GM23248 (cell line): ENCODE measurements at regions not wholly inside any gene's neighbourhood (a gene's known extent, or its start where the extent isn't known, plus 50 kb on each side); places are given as distances from the start of the nearest gene placed in this dataset.

Experiments
- DNase-seq: peaks from one replicate; pipeline ENCODE4 v3.0.0-alpha.2; 2015
- H2AFZ ChIP-seq: fragments of 200-600 bp; sonication (generic); 2 replicates; pipeline ENCODE4 v1.6.1; 2016; ENCODE audit warnings: antibody characterized with exemption
- H3F3A ChIP-seq: fragments of 200-600 bp; sonication (generic); 2 replicates; pipeline ENCODE4 v1.6.1; 2016; ENCODE audit warnings: mild to moderate bottlenecking, antibody characterized with exemption, mixed run types; ENCODE audit not compliant: insufficient read depth
- H3K27ac ChIP-seq: fragments of 200-600 bp; sonication (generic); 2 replicates; pipeline ENCODE4 v1.5.1; 2016; ENCODE audit warnings: mild to moderate bottlenecking
- H3K27me3 ChIP-seq: fragments of 200-600 bp; sonication (generic); replicated peaks from 2 replicates; pipeline ENCODE4 v1.6.1; 2016; ENCODE audit warnings: mild to moderate bottlenecking; ENCODE audit not compliant: insufficient read depth
- H3K36me3 ChIP-seq: fragments of 200-600 bp; sonication (generic); 2 replicates; pipeline ENCODE4 v1.6.1; 2016; ENCODE audit warnings: low read depth, mild to moderate bottlenecking
- H3K4me1 ChIP-seq: fragments of 200-600 bp; sonication (generic); 2 replicates; pipeline ENCODE4 v1.6.1; 2016; ENCODE audit warnings: mild to moderate bottlenecking; ENCODE audit not compliant: insufficient read depth
- H3K4me2 ChIP-seq: fragments of 200-600 bp; sonication (generic); one replicate; pipeline ENCODE4 v1.6.1; 2016; ENCODE audit warnings: mild to moderate bottlenecking; ENCODE audit not compliant: unreplicated experiment
- H3K4me3 ChIP-seq: fragments of 200-600 bp; sonication (generic); 2 replicates; pipeline ENCODE4 v1.5.1; 2016; ENCODE audit warnings: mild to moderate bottlenecking
- H3K79me2 ChIP-seq: fragments of 200-600 bp; sonication (generic); 2 replicates; pipeline ENCODE4 v1.6.1; 2016; ENCODE audit warnings: mild to moderate bottlenecking; ENCODE audit not compliant: insufficient read depth
- H3K9ac ChIP-seq: fragments of 200-600 bp; sonication (generic); 2 replicates; pipeline ENCODE4 v1.6.1; 2016; ENCODE audit warnings: mild to moderate bottlenecking
- H3K9me2 ChIP-seq: fragments of 200-600 bp; sonication (generic); 2 replicates; pipeline ENCODE4 v1.6.1; 2016; ENCODE audit warnings: mixed run types, mild to moderate bottlenecking, moderate library complexity; ENCODE audit not compliant: insufficient read depth
- H3K9me3 ChIP-seq: fragments of 200-600 bp; sonication (generic); one replicate; pipeline ENCODE4 v1.6.1; 2017; ENCODE audit warnings: low read depth
- H4K20me1 ChIP-seq: fragments of 200-600 bp; sonication (generic); 2 replicates; pipeline ENCODE4 v1.6.0; 2016; ENCODE audit not compliant: insufficient read depth
- EZH2 ChIP-seq: fragments of 200-600 bp; sonication (generic); IDR thresholded peaks from 2 replicates; pipeline ENCODE4 v1.6.1; 2018; ENCODE audit warnings: antibody characterized with exemption, mild to moderate bottlenecking; ENCODE audit not compliant: insufficient read depth, poor library complexity, severe bottlenecking
- EZH2phosphoT487 ChIP-seq: fragments of 200-600 bp; sonication (generic); IDR thresholded peaks from 2 replicates; pipeline ENCODE4 v1.6.1; 2018; ENCODE audit warnings: antibody characterized with exemption, moderate library complexity, mild to moderate bottlenecking, low read depth; ENCODE audit not compliant: insufficient read depth
- WGBS, 2 experiments: methylation state at CpG; one replicate each; pipeline ENCODE4 v1.1.6; 2015 to 2017; ENCODE audit warnings: low lambda C conversion rate in 2 of 2, low coverage in 1 of 2; ENCODE audit errors: missing lambda C conversion rate in 2 of 2; 5-methylcytosine and 5-hydroxymethylcytosine counted together
- in situ Hi-C: fragments of 300-500 bp; cut with MboI; formaldehyde crosslinking; loops from 2 replicates; pipeline ENCODE4 v1.15.0; 2020

DNA sequence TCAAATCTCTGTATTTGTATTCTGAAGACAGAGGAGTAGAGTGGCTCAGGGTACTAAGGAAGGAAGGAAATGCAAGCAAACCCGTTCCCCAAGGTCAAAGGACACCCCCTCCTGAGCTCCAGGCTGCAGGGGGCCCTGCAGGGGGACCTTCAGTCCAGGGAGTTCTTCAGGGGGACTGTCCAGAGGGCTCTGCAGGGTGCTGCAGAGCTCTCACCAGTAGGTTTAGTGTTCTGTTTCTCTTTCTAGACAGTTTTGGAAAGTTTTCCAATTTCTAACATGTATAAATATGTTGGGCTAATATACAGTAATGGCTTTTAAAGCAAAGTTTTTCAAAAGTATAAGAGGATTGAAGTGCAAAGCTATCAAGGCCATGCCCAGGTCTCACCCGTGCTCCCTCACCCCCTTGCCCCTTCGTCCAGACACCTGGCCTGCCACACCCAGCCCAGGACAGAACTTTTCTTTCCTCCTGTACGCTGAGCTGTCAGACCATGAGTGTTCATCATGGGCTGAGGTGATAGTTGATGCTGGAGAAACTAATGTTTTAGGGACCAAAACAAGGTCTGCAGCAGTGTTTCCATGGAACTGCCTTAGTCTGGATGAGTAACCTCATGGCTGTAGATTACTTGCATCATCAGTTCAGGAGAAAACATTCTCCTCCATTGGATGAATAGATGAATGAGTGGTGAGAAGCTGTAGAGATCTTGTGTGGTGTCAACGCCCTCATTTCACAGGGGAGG is 134.2 kb downstream of the GLI2 start:
- H3K4me2 ChIP-seq = no peak overlapping the region
- peaks cover 86% of the 10 kb centered on the region for H3K79me2 ChIP-seq
- H3K36me3 ChIP-seq = no peaks in the 10 kb centered on the region
- H3K9me3 ChIP-seq = no peaks in the 10 kb centered on the region
- H4K20me1 ChIP-seq = no peaks in the 10 kb centered on the region
- H3F3A ChIP-seq = peaks cover 25% of the 10 kb centered on the region
- H3K4me3 ChIP-seq = no peak overlapping the region
- no peak overlapping the region for H3K9ac ChIP-seq
- 84 to 86% methylated on average over 5 of the region's 5 CpGs for WGBS, 2 experiments
- no peak overlapping the region for H3K27ac ChIP-seq
- H2AFZ ChIP-seq = no peak overlapping the region
- no peak for TF ChIP-seq EZH2phosphoT487
- no peak for TF ChIP-seq EZH2
- no peaks in the 10 kb centered on the region for H3K27me3 ChIP-seq
- no peaks in the 10 kb centered on the region for H3K9me2 ChIP-seq
- in situ Hi-C loops = no loop called here
- DNase-seq = peak; percentile 41
- peaks cover 19% of the 10 kb centered on the region for H3K4me1 ChIP-seq

DNA sequence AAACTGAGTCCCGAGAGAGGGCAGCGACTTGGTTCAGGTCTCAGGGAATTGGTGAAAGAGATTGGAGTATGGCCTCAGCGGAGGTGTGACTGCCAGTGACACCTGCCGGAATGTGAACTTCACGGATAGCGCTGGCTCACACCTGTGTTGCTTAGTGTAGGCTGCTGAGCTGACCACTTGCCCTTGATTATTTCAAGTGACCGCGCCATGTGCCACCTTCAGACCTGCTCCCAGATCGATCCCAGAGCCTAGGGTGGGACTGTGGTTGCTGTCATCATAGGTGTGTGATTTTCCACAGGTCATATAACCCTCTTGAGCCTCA is 134.8 kb downstream of the GLI2 start:
- TF ChIP-seq EZH2phosphoT487 = no peak
- TF ChIP-seq EZH2 = no peak
- Histone ChIP-seq H2AFZ (no peak overlapping the region), H3K9me3 (no peaks in the 10 kb centered on the region), H3K27me3 (no peaks in the 10 kb centered on the region), H4K20me1 (no peaks in the 10 kb centered on the region), H3K27ac (no peak overlapping the region), H3K4me1 (peaks cover 15% of the 10 kb centered on the region), H3K4me3 (no peak overlapping the region), H3K9ac (no peak overlapping the region), H3F3A (peaks cover 23% of the 10 kb centered on the region), H3K36me3 (no peaks in the 10 kb centered on the region), H3K9me2 (no peaks in the 10 kb centered on the region), H3K4me2 (no peak overlapping the region), H3K79me2 (peaks cover 86% of the 10 kb centered on the region)
- no peak for DNase-seq
- 98 to 99% methylated on average over 9 of the region's 9 CpGs for WGBS, 2 experiments
- in situ Hi-C loops = no loop called here

DNA sequence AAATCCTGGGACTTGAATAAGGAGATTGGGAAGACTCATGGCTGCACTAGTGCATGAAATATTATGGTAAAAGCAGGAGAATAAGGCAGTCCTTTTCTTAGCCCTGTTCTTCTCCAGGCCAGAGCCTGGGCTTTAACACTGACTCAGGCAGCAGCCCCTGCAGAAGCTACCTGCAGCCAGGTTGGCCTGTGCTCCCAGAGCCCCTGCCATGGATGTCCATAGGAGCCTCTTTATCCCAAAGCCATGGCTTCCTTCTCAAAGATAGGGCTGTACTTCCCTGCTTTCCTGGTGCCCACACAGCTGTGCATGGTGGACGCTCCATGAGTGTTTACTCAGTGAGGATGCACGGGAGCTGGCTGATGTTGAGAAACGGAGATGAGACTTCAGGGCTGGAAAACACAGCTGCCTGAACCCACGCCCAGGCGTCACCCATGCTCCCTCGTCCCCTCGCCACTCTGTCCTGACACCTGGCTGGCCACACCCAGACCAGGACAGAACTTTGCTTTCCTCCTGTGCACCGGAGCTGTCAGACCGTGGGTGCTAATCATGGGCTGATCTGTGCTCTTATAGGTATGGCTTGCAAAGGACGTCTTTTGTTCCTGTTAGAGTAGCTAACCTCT is 135.5 kb downstream of the GLI2 start:
- H3K4me1 ChIP-seq = peaks cover 15% of the 10 kb centered on the region
- H3K27ac ChIP-seq = no peak overlapping the region
- H3K79me2 ChIP-seq = peaks cover 86% of the 10 kb centered on the region
- no peaks in the 10 kb centered on the region for H3K9me3 ChIP-seq
- H3K9me2 ChIP-seq = no peaks in the 10 kb centered on the region
- no peak overlapping the region for H3K4me3 ChIP-seq
- no peak for DNase-seq
- WGBS, 2 experiments = 90 to 93% methylated on average over 10 of the region's 10 CpGs
- in situ Hi-C loops = no loop called here
- TF ChIP-seq EZH2phosphoT487 = no peak
- no peak for TF ChIP-seq EZH2
- no peak overlapping the region for H3K9ac ChIP-seq
- H3F3A ChIP-seq = peaks cover 22% of the 10 kb centered on the region
- H3K4me2 ChIP-seq = no peak overlapping the region
- H3K36me3 ChIP-seq = no peaks in the 10 kb centered on the region
- no peak overlapping the region for H2AFZ ChIP-seq
- no peaks in the 10 kb centered on the region for H4K20me1 ChIP-seq
- H3K27me3 ChIP-seq = no peaks in the 10 kb centered on the region

DNA sequence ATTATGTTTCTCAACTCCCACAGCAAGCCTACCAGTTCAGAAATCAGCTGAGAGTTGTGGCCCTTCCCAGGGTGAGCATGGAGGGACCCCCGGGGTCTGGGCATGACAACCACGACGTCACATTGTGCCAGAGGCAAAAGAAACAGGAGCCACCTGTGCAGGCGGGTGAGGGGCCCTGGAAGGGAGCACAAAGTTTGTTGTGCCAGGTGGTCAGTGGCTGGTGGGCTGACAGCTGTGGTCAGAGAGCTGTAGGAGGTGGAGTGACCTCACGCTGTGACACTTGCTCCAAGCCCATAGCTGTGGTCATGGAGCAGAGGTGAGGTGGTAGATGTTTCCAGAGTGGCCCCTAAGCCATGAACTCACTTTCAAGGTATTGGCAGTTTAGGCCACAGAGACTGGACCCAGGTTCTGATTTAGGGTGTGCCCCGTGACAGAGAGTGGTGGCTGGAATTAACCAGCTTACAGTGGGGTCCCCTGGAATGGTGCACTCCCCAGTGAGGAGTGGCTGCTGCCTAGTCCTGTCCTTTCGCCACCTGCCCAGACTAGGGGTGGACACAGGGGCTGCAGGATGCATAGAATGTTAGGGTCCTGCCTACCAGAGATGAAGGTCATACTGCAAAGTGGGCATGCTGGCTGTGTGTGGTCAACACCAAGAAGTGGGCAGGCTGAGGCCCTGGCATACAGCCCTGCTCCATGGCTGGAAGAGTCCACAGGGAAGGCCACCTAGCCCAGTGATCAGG is 136.4 kb downstream of the GLI2 start:
- H3K9ac ChIP-seq = no peak overlapping the region
- peaks cover 88% of the 10 kb centered on the region for H3K79me2 ChIP-seq
- H3K27me3 ChIP-seq = no peaks in the 10 kb centered on the region
- WGBS, 2 experiments = 97 to 99% methylated on average over 7 of the region's 7 CpGs
- H4K20me1 ChIP-seq = no peaks in the 10 kb centered on the region
- no peak overlapping the region for H3K4me3 ChIP-seq
- no peaks in the 10 kb centered on the region for H3K36me3 ChIP-seq
- H3K27ac ChIP-seq = no peak overlapping the region
- H3F3A ChIP-seq = peaks cover 13% of the 10 kb centered on the region; the same call in 1 of the 2 replicates
- no peak for DNase-seq
- no peak overlapping the region for H3K4me2 ChIP-seq
- H2AFZ ChIP-seq = no peak overlapping the region
- in situ Hi-C loops = no loop called here
- peaks cover 7% of the 10 kb centered on the region for H3K4me1 ChIP-seq
- no peaks in the 10 kb centered on the region for H3K9me3 ChIP-seq
- no peak for TF ChIP-seq EZH2phosphoT487
- TF ChIP-seq EZH2 = no peak
- no peaks in the 10 kb centered on the region for H3K9me2 ChIP-seq
